Prostate gland (tissue), 2 donors: ENCODE measurements at regions not wholly inside any gene's neighbourhood (a gene's known extent, or its start where the extent isn't known, plus 50 kb on each side); places are given as distances from the start of the nearest gene placed in this dataset.

ENCODE experiments used
- POLR2A ChIP-seq: fragments of 450-650 bp; IDR thresholded peaks from one replicate; pipeline ENCODE4 v1.6.1; 2016; ENCODE audit warnings: antibody characterized with exemption, mild to moderate bottlenecking
- POLR2AphosphoS5 ChIP-seq: sonication (generic); formaldehyde crosslinking; IDR thresholded peaks from one replicate; pipeline ENCODE4 v1.6.1; 2017; ENCODE audit warnings: antibody characterized with exemption
- TF ChIP-seq, protein P1 (sequence below), 4 experiments: fragments of 200-600 bp in 2 of 4; fragments of 450-650 bp in 2 of 4; sonication (generic) in 2 of 4; IDR thresholded peaks; 1 replicate in 3 of 4; 2 replicates in 1 of 4; pipeline ENCODE4 v1.5.1; 2016 to 2019; ENCODE audit warnings: antibody characterized with exemption in 4 of 4, mild to moderate bottlenecking in 2 of 4, moderate library complexity in 2 of 4

DNA sequence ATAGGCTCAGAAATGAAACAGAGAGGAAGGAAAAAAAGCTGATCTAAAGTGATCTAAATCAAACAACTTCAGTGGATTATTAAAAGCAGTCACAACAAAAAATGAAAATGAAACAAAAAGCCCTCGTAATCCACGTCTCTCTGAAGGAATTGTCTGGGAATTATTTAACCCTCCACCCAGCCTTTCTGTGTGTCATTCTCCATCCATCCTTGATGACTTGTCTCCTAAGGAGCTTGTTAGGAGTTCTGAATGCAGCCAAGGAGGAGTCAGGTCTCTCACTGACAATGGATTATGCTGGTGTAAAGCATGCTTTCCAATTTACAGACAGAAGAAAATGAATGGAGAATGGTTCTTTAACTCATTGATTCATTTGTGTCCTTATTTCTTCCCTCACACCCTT lies 359.3 kb upstream of the RUNX1 start:
- TF ChIP-seq, protein P1, sequence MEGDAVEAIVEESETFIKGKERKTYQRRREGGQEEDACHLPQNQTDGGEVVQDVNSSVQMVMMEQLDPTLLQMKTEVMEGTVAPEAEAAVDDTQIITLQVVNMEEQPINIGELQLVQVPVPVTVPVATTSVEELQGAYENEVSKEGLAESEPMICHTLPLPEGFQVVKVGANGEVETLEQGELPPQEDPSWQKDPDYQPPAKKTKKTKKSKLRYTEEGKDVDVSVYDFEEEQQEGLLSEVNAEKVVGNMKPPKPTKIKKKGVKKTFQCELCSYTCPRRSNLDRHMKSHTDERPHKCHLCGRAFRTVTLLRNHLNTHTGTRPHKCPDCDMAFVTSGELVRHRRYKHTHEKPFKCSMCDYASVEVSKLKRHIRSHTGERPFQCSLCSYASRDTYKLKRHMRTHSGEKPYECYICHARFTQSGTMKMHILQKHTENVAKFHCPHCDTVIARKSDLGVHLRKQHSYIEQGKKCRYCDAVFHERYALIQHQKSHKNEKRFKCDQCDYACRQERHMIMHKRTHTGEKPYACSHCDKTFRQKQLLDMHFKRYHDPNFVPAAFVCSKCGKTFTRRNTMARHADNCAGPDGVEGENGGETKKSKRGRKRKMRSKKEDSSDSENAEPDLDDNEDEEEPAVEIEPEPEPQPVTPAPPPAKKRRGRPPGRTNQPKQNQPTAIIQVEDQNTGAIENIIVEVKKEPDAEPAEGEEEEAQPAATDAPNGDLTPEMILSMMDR (IDR thresholded peaks at IDR 0.05), result no peak
- TF ChIP-seq POLR2AphosphoS5, result no peak
- no peak for TF ChIP-seq POLR2A
